ENCODE measurements at regions not wholly inside any gene's neighbourhood (a gene's known extent, or its start where the extent isn't known, plus 50 kb on each side); places are given as distances from the start of the nearest gene placed in this dataset.

- TF ChIP-seq, protein P1, sequence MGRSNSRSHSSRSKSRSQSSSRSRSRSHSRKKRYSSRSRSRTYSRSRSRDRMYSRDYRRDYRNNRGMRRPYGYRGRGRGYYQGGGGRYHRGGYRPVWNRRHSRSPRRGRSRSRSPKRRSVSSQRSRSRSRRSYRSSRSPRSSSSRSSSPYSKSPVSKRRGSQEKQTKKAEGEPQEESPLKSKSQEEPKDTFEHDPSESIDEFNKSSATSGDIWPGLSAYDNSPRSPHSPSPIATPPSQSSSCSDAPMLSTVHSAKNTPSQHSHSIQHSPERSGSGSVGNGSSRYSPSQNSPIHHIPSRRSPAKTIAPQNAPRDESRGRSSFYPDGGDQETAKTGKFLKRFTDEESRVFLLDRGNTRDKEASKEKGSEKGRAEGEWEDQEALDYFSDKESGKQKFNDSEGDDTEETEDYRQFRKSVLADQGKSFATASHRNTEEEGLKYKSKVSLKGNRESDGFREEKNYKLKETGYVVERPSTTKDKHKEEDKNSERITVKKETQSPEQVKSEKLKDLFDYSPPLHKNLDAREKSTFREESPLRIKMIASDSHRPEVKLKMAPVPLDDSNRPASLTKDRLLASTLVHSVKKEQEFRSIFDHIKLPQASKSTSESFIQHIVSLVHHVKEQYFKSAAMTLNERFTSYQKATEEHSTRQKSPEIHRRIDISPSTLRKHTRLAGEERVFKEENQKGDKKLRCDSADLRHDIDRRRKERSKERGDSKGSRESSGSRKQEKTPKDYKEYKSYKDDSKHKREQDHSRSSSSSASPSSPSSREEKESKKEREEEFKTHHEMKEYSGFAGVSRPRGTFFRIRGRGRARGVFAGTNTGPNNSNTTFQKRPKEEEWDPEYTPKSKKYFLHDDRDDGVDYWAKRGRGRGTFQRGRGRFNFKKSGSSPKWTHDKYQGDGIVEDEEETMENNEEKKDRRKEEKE (IDR thresholded peaks at IDR 0.05; ENCODE audit: borderline replicate concordance in 1 of 2, control insufficient read depth in 1 of 2, low read depth in 2 of 2, low read length in 1 of 2), result no peak
- TF ChIP-seq CUX1 (CRISPR knock-in tag; IDR thresholded peaks at IDR 0.05) (0 out of 2 replicates have a peak, but pooled peaks have one; percentile 66), NFIX (CRISPR knock-in tag; IDR thresholded peaks at IDR 0.05; ENCODE audit: low read depth) (no peak), ZNF3 (CRISPR knock-in tag; IDR thresholded peaks at IDR 0.05) (no peak), MTA2 (IDR thresholded peaks at IDR 0.05; ENCODE audit: low read depth) (peak; percentile 29; the same call in 1 of the 2 replicates), CHD2 (IDR thresholded peaks at IDR 0.05; ENCODE audit: low read depth, low read length) (no peak), SMARCC2 (IDR thresholded peaks at IDR 0.05; ENCODE audit: low read depth) (no peak), ZNF717 (CRISPR knock-in tag; IDR thresholded peaks at IDR 0.05) (no peak), ZNF184 (CRISPR knock-in tag; IDR thresholded peaks at IDR 0.05) (no peak), MBD1 (CRISPR knock-in tag; IDR thresholded peaks at IDR 0.05) (no peak)
- TF ChIP-seq, protein P2, sequence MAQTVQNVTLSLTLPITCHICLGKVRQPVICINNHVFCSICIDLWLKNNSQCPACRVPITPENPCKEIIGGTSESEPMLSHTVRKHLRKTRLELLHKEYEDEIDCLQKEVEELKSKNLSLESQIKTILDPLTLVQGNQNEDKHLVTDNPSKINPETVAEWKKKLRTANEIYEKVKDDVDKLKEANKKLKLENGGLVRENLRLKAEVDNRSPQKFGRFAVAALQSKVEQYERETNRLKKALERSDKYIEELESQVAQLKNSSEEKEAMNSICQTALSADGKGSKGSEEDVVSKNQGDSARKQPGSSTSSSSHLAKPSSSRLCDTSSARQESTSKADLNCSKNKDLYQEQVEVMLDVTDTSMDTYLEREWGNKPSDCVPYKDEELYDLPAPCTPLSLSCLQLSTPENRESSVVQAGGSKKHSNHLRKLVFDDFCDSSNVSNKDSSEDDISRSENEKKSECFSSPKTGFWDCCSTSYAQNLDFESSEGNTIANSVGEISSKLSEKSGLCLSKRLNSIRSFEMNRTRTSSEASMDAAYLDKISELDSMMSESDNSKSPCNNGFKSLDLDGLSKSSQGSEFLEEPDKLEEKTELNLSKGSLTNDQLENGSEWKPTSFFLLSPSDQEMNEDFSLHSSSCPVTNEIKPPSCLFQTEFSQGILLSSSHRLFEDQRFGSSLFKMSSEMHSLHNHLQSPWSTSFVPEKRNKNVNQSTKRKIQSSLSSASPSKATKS (CRISPR knock-in tag; IDR thresholded peaks at IDR 0.05), result no peak
- TF ChIP-seq, protein P3, sequence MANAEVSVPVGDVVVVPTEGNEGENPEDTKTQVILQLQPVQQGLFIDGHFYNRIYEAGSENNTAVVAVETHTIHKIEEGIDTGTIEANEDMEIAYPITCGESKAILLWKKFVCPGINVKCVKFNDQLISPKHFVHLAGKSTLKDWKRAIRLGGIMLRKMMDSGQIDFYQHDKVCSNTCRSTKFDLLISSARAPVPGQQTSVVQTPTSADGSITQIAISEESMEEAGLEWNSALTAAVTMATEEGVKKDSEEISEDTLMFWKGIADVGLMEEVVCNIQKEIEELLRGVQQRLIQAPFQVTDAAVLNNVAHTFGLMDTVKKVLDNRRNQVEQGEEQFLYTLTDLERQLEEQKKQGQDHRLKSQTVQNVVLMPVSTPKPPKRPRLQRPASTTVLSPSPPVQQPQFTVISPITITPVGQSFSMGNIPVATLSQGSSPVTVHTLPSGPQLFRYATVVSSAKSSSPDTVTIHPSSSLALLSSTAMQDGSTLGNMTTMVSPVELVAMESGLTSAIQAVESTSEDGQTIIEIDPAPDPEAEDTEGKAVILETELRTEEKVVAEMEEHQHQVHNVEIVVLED (CRISPR knock-in tag; IDR thresholded peaks at IDR 0.05), result no peak
These were observed 504.2 kb downstream of the IGSF11 start (continued) for GRCh38 chr3:118530350-118530922.

Measured in K562 (cell line).